HG03064 (cell line): ENCODE measurements at regions not wholly inside any gene's neighbourhood (a gene's known extent, or its start where the extent isn't known, plus 50 kb on each side); places are given as distances from the start of the nearest gene placed in this dataset.

ENCODE experiments used
- ATAC-seq: cut with Tn5 transposase; IDR thresholded peaks from one replicate; pipeline ENCODE4 v1.9.1; 2021; ENCODE audit warnings: low read depth; ENCODE audit not compliant: unreplicated experiment

DNA sequence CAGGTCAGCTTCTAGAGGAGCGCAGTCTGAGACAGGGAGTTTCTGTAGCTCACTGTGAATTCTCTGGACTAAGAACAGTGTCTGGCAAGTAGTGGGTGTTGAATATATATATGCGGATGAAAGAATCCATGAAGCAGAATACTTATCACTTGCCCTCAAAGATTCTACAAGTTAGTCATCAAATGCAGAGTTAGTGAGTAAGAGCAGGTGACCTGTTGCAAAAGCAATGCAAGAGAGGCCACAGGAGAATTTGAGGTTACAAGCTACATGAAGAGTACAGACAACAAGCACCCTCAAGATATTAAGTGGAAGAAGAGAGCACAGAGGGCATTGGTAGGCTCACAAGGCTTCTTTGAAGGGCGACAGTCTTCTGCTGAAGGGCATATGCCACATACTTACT lies 103.4 kb upstream of the BTBD3 start:
- no peak for ATAC-seq

DNA sequence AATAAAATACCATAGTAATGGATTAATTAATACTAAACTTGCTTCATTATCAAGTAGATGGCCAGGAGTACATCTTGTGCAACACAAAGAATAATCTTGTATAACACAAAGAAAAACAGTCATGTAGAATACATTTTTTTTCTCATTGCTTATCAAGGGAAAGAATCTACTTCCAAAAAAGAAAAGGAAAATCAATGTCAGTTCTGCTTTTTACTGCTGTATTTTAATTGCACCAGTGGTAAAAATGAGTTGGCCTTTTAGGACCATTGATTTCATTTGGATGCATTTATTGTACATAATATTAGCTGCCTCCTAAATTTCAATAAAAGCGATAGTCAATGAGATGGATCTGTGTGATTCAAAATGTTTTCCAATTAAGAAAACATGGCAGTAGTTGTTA lies 96.9 kb upstream of the BTBD3 start:
- ATAC-seq = no peak

DNA sequence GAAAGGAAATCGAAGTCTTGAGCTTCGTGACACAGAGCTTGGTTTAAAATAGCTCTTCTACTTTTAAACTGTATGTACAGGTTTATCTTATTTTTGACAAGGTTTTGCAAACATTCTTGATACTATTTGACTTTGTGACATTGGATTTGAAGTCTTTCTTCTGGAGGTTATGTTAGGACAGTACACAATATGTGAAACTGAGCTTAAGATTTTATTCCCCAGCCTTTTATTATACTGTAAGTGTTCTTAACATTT lies 95.2 kb upstream of the BTBD3 start:
- no peak for ATAC-seq

DNA sequence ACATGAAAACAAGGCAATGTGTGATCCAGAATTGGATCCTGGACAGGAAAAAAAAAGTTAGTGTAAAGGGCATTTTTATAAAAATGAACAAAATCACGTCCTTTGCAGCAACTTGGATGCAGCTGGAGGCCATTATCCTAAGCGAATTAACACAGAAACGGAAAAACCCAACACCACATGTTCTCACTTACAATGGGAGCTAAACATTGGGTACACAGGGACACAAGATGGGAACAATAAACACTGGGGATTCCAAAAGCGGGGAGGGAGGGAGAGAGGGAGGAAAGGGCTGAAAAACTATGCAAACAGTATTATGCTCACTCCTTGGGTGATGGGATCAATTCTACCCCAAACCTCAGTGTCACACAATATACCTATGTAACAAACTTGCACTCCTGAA lies 91.4 kb upstream of the BTBD3 start:
- ATAC-seq = no peak

DNA sequence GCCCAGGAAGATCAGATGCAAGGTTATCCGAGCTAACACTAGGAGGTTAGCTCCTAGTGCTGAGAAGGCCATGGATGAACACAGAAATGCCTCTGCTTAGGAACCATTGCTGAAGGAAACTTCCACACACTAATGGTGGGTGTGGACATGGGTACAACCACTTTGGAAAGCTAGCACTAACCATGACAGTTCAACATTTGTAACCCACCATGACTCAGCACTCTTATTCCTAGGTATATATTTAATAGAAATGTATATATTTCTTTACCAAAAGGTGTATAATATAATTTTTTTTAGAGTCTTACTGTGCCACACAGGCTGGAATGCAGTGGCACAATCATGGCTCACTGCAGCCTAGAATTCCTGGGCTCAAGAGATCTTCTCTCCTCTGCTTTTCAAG lies 85.3 kb upstream of the BTBD3 start:
- ATAC-seq = no peak

DNA sequence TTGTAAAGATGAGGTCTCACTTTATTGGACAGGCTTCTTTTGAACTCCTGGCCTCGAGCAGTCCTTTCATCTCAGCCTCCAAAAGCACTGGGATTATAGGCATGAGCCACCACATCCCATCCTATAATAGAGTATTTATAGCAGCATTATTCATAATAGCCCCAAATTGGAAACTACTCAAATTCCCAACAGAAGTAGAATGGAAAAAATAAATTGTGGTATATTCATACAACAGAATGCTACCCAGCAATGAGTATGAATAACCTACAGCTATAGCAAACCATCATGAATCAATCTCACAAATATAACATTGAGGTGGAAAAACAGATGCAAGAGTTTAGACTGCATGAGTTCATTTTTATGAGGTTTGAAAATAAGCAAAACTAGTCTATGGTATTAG lies 84.8 kb upstream of the BTBD3 start:
- no peak for ATAC-seq

DNA sequence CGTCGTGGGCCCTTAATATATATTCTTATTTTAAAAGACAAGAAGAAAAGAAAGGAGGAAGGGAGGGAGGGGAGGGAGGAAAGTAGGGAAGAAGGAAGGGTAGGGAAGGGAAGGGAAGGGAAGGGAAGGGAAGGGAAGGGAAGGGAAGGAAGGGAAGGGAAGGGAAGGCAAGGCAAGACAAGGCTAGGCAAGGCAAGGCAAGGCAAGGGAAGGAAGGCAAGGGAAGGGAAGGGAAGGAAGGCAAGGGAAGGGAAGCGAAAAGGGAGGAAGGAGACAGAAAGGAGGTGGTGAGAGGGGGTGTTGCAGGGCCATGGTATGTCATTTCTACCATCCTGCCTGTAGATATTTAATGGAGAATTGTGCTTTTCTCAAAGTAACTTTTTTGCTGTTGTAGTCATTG lies 83.9 kb upstream of the BTBD3 start:
- no peak for ATAC-seq

DNA sequence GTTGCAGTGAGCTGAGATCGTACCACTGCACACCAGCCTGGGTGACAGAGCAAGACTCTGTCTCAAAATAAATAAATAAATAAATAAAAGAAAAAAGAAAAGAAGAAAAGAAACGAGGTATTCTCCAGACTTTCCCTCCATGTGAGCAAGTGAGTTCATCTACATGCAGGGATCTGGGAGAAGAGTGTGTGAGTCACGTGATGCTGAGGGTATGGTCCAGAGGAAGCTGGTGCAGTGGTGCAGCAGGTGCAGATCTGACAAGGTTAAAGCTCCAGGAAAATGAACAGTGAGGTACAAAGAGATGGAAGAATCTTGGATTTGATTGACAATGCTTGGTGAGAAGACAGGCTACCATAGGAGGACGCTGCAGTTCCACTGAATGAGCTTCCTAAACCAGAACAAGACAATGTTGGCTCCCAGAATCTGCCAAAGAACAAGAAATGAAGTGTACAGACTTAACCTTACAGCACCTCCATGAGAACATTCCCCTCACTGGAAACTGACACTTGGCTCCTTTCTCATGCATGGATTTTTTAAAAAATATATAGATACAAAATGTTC lies 79.5 kb upstream of the BTBD3 start:
- ATAC-seq = no peak

DNA sequence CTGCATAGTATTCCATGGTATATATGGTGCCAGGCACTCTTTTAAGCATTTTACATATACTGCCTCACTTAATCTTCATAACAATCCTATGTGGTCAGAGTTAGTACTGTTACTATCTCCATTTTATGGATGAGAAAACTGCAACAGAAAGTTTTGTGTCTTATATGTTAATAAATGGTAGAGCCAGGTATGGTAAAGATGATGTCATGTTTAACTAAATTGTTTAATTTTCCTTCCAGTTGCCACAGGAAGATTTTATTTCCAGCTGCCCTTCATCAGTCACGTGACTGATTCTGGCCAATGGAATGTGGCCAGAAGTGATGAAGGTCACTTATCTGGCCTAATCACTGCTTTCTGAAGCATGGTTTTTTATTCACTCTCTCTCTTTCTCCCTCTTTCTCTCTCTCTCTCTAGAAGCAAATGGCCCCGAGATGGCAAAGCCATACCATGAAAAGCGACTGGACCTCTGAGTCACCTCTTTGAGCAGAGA lies 75.7 kb upstream of the BTBD3 start:
- no peak for ATAC-seq

DNA sequence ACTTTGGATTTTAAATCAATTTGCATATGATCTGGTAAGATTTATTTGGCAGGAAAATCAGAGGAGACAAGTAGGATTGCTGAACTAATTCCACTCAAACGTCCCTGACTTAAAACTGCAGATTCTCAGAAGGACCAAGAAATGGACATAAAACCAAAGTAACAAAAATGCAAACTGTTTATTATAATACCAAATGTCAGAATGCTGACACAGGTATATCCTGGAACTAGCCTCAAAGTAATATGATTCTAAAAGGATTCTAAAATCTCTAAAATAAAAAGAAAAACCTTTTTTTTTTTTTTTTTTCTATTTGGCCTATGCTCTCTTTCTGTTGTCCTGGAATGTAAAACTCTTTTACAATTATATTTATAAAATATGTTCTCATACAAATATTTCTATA lies 74.4 kb upstream of the BTBD3 start:
- no peak for ATAC-seq

DNA sequence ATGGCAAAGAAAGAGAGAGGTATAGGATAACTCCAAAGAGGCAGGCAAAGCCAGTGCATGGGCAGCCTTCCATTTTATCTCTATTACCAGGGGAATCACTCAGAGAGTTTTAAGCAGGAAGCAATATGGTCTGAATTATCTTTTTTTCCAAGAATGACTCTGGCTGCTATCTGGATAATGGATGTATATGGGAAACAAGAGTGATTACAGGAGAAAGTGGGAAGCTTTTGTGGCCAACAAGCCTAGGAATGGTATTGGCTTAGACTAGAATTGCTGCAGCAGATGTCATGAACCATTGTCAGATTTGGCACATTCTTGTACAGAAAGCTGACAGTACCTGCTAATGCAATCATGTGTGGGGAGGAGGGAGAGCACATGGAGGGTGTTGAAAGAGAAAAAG lies 73.0 kb upstream of the BTBD3 start:
- no peak for ATAC-seq

DNA sequence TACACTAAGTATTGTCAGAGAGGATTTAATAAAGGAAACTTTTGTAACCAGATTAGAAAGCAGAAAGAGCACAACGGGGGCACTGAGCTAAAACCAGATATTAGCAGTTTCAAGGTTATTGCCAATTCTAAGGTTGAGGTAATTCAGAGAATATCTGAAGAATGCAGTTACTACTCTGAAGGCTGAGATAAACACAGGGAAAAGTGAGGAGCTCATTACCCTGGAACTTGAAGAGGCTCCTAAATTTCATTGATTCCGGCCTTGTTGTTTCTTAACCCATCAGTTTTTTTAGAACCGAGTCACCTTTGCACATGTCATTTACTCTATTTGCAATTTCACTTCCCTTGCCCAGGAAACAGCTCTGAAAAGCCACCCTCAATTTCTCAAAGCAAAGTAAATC lies 72.4 kb upstream of the BTBD3 start:
- ATAC-seq = no peak

DNA sequence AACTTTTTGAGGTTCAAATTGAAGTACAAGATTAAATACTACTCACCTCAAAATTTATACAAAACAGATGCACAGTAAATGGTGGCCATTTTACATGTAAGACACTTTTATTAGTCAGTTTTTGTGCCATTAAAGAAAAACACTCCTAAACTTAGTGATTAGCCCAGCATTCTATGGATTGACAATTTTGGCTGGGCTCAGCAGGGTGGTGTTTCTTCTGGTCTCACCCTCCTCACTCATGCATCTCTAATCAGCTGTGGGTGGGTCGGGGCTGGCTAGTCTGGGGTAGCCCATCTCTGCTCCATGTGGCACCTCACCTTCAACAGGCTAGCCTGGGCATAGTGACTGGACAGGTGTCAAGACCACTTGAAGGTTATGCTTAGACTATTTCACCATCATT lies 71.6 kb upstream of the BTBD3 start:
- no peak for ATAC-seq

DNA sequence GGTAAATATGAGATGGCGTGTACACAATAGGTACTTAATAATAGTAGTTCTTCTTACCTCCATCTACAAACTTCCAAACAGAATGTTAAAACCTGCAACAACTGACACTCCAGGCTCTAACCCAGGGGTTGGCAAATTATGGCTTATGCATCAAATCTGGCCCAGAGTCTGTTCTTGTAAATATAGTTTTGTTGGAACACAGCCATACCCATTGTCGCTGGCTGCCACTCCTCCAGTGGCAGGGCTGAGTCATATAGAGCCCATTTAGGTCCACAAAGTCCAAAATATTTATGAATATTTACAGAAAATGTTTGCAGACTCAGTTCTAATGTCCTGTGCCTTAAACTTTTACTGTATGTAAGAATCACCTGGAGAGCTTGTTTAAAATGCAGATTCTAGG lies 69.9 kb upstream of the BTBD3 start:
- ATAC-seq = no peak

DNA sequence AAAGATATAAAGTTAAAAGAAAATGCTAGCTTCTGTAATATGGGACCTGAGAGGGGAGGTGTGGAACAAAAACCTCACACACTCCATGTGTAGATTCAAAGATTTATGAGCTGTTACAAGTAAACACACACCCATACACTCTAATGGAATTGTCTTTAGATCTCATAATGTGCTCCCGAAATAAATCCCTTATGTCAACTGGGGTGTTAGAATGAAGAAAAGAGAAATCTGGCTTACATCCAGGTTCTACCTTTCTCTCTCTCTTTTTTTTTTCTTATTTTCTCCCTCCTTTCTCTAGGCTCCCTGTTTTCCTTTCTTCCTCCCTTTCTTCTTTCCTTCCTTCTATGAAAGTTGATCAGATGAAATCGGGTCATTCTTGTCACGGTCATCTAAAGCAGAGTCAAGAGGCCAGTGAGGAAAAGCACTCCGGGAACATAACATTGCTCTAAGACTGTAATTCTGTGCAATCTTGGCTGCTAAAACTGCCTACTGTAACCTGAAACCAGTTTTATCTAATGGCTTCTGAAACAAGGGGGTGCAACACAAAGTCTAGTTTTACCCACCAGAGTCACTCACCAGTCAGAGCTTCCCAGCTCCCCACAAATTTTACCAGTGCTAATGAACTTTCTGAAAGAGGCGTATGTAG lies 68.3 kb upstream of the BTBD3 start:
- ATAC-seq = no peak

DNA sequence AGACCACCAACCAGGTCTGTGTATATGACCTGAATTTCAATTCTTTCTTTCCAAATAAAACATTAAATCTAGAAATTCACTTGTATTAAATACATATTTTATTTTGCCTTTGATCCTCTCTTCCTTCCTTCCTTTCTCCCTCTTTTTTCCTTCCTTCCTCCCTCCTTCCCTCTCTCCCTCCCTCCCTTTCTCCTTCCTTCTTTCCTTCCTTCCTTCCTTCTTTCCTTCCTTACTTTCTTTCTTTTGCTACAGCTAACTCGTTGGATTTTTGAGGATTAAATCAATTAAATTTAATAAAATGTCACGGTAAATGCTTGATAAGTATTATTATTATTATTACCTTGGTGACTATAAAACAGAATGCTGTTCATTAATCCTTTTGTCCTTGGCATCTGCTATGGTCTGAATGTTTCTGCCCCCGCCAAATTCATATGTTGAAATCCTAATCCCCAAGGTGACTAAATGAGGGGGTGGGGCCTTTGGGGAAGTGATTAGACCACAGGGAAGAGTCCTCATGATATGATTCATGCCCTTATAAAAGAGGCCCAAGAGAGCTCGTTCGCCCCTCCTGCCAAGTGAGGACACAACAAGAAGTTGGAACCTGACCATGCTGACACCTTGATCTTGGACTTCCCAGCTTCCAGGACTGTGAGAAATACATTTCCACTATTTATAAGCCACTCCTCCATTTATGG lies 67.6 kb upstream of the BTBD3 start:
- ATAC-seq = no peak

DNA sequence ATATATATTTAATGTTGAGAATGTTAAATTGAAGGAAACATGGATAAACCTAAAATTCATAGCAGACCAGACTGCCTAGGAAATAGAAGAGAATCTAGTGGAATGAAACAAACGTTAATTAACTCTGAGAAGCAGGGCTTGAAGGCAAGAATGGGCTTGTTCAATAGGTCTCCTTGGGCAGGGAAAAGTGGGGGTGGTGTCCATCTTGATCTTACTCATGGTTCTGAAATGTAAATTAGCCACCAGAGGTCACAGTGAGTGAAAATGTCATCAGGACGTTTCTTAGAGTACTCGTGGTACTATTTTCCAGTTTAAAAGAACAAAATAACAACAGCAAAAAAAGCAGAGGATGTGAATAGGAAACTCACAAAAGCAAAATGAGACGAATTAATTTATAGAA lies 66.8 kb upstream of the BTBD3 start:
- ATAC-seq = no peak

DNA sequence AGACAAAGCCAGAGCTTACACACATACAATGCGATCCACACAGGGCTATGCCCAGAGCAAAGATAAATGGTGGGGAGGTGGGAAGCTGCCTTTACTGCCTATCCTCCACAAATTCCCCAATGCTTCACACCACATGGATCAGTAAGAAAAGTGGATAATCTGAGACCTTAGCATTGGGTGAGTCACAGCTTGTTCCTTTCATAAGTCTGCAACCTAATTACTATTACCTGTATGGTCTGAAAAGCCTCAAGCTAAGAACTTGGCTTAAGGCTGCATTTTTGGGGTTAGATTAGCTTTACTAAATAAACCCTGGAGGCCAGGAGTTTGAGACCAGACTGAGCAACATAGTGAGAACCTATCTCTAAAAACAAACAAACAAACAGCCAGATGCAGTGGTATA lies 66.0 kb upstream of the BTBD3 start:
- ATAC-seq = no peak

DNA sequence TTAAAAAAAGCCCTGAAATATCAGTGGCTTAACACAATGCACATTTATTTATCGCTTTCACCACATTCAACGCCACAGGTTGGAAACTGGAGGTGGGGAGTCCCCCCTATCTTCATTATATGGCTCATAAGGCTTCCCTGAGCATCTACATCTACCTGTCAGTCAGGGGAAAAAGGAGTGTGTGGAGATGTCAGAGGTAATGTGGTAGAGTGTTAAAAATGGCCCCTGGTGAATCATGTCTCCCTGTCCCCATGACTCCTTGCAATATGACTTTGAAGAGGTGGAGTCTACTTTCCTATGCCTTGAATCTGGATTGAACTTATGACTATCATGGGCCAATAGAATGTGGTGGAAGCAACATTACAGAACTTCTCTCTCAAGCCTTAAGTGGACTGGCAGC lies 65.5 kb upstream of the BTBD3 start:
- ATAC-seq = no peak

DNA sequence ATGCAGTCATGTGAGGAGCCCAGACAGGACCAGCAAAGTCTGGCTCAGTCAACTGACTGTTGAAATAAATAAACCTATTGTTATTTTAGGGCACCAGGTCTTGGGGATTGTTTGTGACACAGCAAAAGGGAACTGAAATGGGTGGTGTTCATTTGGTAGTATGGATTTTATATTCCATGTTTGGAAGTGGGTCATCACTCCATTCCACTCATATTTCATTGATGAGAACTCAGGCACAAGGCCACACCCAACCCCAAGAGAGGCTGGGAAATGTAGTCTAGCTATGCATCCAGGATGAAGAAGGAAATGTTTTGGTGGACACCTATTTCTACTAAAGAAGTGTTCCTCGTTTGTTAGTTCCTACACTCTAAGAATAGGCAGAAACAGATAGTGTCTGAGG lies 64.9 kb upstream of the BTBD3 start:
- ATAC-seq = no peak

DNA sequence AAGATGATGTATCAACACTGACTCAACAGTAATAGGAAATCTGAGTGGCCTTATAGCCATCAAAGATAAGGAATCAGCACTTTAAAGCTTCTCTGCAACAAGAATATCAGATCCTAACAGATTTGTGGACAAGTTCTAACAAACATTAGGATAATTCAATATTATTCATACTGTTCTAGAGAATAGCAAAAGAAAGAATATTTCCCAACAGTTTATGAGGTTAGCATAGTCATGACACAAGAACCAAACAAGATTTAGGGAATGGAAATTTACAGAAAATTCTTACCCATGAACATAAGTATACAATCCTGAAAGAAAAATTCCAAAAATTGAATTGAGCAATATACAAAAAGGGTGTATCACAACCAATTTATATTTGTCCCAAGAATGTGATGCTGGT lies 64.3 kb upstream of the BTBD3 start:
- ATAC-seq = no peak

DNA sequence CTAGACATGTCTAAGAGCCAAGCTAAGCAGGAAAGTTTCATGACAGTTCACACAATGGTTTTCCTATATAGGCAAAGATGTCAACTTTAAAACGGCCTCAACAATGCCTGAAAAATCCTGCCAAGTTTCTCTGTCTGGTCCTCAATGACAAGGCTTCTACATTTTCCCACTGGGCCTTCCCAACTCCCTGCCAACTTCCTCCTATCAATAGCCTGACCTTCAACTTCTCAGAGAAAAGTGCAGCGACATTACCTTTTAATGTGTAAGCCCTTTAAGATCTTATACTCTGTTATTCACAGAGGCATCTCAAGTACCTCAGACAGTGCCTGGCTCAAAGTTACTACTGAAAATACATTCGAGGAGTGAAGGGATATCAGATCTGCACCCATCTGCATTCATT lies 56.2 kb upstream of the BTBD3 start:
- ATAC-seq = no peak
